HepG2 (cell line): ENCODE measurements at regions not wholly inside any gene's neighbourhood (a gene's known extent, or its start where the extent isn't known, plus 50 kb on each side); places are given as distances from the start of the nearest gene placed in this dataset.

Experiments
- BORCS8-MEF2B ChIP-seq: sonication (generic); formaldehyde crosslinking; IDR thresholded peaks from 2 replicates; pipeline ENCODE4 v1.8.0; 2022; ENCODE audit warnings: mild to moderate bottlenecking, missing genetic modification reagents
- MAF1 ChIP-seq: sonication (generic); formaldehyde crosslinking; IDR thresholded peaks from 2 replicates; pipeline ENCODE4 v1.5.0; 2020; ENCODE audit warnings: missing genetic modification reagents, borderline replicate concordance
- MIER3 ChIP-seq: IDR thresholded peaks from 2 replicates; pipeline ENCODE4 v1.6.1; 2016; ENCODE audit warnings: missing compliant biosample characterization, borderline replicate concordance
- NKX3-1 ChIP-seq: sonication (generic); formaldehyde crosslinking; IDR thresholded peaks from 2 replicates; pipeline ENCODE4 v1.5.0; 2020; ENCODE audit warnings: missing genetic modification reagents
- PHF21A ChIP-seq: sonication (generic); formaldehyde crosslinking; IDR thresholded peaks from 2 replicates; pipeline ENCODE4 v1.5.0; 2020; ENCODE audit warnings: mild to moderate bottlenecking, missing genetic modification reagents
- SETDB1 ChIP-seq: sonication (generic); formaldehyde crosslinking; IDR thresholded peaks from 2 replicates; pipeline ENCODE4 v1.5.1; 2020; ENCODE audit warnings: missing genetic modification reagents, mild to moderate bottlenecking, borderline replicate concordance
- SP5 ChIP-seq: IDR thresholded peaks from 2 replicates; pipeline ENCODE4 v1.6.1; 2016; ENCODE audit warnings: low read depth, borderline replicate concordance
- SPEN ChIP-seq: sonication (generic); formaldehyde crosslinking; IDR thresholded peaks from 2 replicates; pipeline ENCODE4 v1.5.1; 2020; ENCODE audit warnings: low read depth, mild to moderate bottlenecking, missing genetic modification reagents
- YEATS4 ChIP-seq: sonication (generic); formaldehyde crosslinking; IDR thresholded peaks from 2 replicates; pipeline ENCODE4 v1.4.0; 2020; ENCODE audit warnings: missing genetic modification reagents, borderline replicate concordance
- ZSCAN30 ChIP-seq: sonication (generic); formaldehyde crosslinking; IDR thresholded peaks from 2 replicates; pipeline ENCODE4 v1.5.0; 2020; ENCODE audit warnings: mild to moderate bottlenecking, missing genetic modification reagents
- TF ChIP-seq, protein P1 (sequence below), 2 experiments: fragments of 450-650 bp in 1 of 2; sonication (generic) in 1 of 2; formaldehyde crosslinking in 1 of 2; IDR thresholded peaks; 2 replicates each; pipeline versions ENCODE4 v1.6.1 to v1.8.0; 2016 to 2022; ENCODE audit warnings: antibody characterized with exemption in 1 of 2, mild to moderate bottlenecking in 1 of 2, missing genetic modification reagents in 1 of 2
- TF ChIP-seq, protein P2 (sequence below): sonication (generic); formaldehyde crosslinking; IDR thresholded peaks from 2 replicates; pipeline ENCODE4 v1.4.0; 2020; ENCODE audit warnings: missing genetic modification reagents, mild to moderate bottlenecking, borderline replicate concordance
- TF ChIP-seq, protein P3 (sequence below): sonication (generic); formaldehyde crosslinking; IDR thresholded peaks from 2 replicates; pipeline ENCODE4 v1.4.0; 2020; ENCODE audit warnings: mild to moderate bottlenecking, low read depth, missing genetic modification reagents
- TF ChIP-seq, protein P4 (sequence below): IDR thresholded peaks from 2 replicates; pipeline ENCODE4 v1.6.1; 2012; ENCODE audit warnings: inconsistent platforms

- TF ChIP-seq, protein P1, sequence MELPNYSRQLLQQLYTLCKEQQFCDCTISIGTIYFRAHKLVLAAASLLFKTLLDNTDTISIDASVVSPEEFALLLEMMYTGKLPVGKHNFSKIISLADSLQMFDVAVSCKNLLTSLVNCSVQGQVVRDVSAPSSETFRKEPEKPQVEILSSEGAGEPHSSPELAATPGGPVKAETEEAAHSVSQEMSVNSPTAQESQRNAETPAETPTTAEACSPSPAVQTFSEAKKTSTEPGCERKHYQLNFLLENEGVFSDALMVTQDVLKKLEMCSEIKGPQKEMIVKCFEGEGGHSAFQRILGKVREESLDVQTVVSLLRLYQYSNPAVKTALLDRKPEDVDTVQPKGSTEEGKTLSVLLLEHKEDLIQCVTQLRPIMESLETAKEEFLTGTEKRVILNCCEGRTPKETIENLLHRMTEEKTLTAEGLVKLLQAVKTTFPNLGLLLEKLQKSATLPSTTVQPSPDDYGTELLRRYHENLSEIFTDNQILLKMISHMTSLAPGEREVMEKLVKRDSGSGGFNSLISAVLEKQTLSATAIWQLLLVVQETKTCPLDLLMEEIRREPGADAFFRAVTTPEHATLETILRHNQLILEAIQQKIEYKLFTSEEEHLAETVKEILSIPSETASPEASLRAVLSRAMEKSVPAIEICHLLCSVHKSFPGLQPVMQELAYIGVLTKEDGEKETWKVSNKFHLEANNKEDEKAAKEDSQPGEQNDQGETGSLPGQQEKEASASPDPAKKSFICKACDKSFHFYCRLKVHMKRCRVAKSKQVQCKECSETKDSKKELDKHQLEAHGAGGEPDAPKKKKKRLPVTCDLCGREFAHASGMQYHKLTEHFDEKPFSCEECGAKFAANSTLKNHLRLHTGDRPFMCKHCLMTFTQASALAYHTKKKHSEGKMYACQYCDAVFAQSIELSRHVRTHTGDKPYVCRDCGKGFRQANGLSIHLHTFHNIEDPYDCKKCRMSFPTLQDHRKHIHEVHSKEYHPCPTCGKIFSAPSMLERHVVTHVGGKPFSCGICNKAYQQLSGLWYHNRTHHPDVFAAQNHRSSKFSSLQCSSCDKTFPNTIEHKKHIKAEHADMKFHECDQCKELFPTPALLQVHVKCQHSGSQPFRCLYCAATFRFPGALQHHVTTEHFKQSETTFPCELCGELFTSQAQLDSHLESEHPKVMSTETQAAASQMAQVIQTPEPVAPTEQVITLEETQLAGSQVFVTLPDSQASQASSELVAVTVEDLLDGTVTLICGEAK (IDR thresholded peaks at IDR 0.05): no peak
- TF ChIP-seq, protein P1 (CRISPR knock-in tag; IDR thresholded peaks at IDR 0.05): no peak
- TF ChIP-seq MAF1 (CRISPR knock-in tag) (no peak), YEATS4 (no peak), NKX3-1 (no peak), MIER3 (no peak), ZSCAN30 (CRISPR knock-in tag) (no peak), BORCS8-MEF2B (CRISPR knock-in tag) (no peak), SP5 (CRISPR knock-in tag) (no peak), PHF21A (CRISPR knock-in tag) (peak; percentile 81), SPEN (CRISPR knock-in tag) (no peak), SETDB1 (CRISPR knock-in tag) (no peak)
- TF ChIP-seq, protein P2, sequence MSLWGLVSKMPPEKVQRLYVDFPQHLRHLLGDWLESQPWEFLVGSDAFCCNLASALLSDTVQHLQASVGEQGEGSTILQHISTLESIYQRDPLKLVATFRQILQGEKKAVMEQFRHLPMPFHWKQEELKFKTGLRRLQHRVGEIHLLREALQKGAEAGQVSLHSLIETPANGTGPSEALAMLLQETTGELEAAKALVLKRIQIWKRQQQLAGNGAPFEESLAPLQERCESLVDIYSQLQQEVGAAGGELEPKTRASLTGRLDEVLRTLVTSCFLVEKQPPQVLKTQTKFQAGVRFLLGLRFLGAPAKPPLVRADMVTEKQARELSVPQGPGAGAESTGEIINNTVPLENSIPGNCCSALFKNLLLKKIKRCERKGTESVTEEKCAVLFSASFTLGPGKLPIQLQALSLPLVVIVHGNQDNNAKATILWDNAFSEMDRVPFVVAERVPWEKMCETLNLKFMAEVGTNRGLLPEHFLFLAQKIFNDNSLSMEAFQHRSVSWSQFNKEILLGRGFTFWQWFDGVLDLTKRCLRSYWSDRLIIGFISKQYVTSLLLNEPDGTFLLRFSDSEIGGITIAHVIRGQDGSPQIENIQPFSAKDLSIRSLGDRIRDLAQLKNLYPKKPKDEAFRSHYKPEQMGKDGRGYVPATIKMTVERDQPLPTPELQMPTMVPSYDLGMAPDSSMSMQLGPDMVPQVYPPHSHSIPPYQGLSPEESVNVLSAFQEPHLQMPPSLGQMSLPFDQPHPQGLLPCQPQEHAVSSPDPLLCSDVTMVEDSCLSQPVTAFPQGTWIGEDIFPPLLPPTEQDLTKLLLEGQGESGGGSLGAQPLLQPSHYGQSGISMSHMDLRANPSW (CRISPR knock-in tag): peak; percentile 63; the same call in 1 of the 2 replicates
- TF ChIP-seq, protein P3, sequence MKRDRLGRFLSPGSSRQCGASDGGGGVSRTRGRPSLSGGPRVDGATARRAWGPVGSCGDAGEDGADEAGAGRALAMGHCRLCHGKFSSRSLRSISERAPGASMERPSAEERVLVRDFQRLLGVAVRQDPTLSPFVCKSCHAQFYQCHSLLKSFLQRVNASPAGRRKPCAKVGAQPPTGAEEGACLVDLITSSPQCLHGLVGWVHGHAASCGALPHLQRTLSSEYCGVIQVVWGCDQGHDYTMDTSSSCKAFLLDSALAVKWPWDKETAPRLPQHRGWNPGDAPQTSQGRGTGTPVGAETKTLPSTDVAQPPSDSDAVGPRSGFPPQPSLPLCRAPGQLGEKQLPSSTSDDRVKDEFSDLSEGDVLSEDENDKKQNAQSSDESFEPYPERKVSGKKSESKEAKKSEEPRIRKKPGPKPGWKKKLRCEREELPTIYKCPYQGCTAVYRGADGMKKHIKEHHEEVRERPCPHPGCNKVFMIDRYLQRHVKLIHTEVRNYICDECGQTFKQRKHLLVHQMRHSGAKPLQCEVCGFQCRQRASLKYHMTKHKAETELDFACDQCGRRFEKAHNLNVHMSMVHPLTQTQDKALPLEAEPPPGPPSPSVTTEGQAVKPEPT (CRISPR knock-in tag): no peak
- TF ChIP-seq, protein P4, sequence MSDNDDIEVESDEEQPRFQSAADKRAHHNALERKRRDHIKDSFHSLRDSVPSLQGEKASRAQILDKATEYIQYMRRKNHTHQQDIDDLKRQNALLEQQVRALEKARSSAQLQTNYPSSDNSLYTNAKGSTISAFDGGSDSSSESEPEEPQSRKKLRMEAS: peak; percentile 57; the same call in 1 of the 2 replicates
Measured at GRCh38 chr3:66808891-66809594, 189.1 kb upstream of the KBTBD8 start (continued).
